Fibroblast of villous mesenchyme (primary cell): ENCODE measurements at regions not wholly inside any gene's neighbourhood (a gene's known extent, or its start where the extent isn't known, plus 50 kb on each side); places are given as distances from the start of the nearest gene placed in this dataset.

ENCODE experiments used
- DNase-seq: peaks from one replicate; pipeline ENCODE4 v3.0.0-alpha.2; 2010; ENCODE audit warnings: low read depth
- H3K4me3 ChIP-seq: 2 replicates; pipeline ENCODE4 v1.5.1; 2011; ENCODE audit warnings: low read depth, mild to moderate bottlenecking, low read length
- CTCF ChIP-seq: IDR thresholded peaks from 2 replicates; pipeline ENCODE4 v1.5.1; 2012; ENCODE audit warnings: low read depth, mild to moderate bottlenecking, low read length; ENCODE audit not compliant: insufficient read depth

- no peak for TF ChIP-seq CTCF
These were observed 1778.7 kb upstream of the MIR17HG start for GRCh38 chr13:89568746-89569145.

GRCh38 chr13:89571676-89572075 lies 1775.8 kb upstream of the MIR17HG start:
- no peak for TF ChIP-seq CTCF
- no peak for DNase-seq

More at GRCh38 chr13:89568746-89569145, 1778.7 kb upstream of the MIR17HG start:
- DNase-seq: no peak
- H3K4me3 ChIP-seq: no peak overlapping the region

GRCh38 chr13:89574077-89574476 lies 1773.4 kb upstream of the MIR17HG start:
- DNase-seq: no peak
- no peak overlapping the region for H3K4me3 ChIP-seq
- TF ChIP-seq CTCF: no peak

More at GRCh38 chr13:89571676-89572075, 1775.8 kb upstream of the MIR17HG start:
- no peak overlapping the region for H3K4me3 ChIP-seq

GRCh38 chr13:89577301-89577700 lies 1770.2 kb upstream of the MIR17HG start:
- no peak for TF ChIP-seq CTCF
- no peak overlapping the region for H3K4me3 ChIP-seq
- no peak for DNase-seq

- H3K4me3 ChIP-seq: no peak overlapping the region
- no peak for DNase-seq
- TF ChIP-seq CTCF: no peak
These were observed 1763.3 kb upstream of the MIR17HG start for GRCh38 chr13:89584058-89584620.

GRCh38 chr13:89602655-89603054 lies 1744.8 kb upstream of the MIR17HG start:
- TF ChIP-seq CTCF: no peak
- H3K4me3 ChIP-seq: no peak overlapping the region
- DNase-seq: no peak

GRCh38 chr13:89603187-89603586 lies 1744.3 kb upstream of the MIR17HG start:
- no peak for TF ChIP-seq CTCF
- no peak overlapping the region for H3K4me3 ChIP-seq
- DNase-seq: no peak
